Astrocyte (in vitro differentiated cells and primary cell): ENCODE measurements at regions not wholly inside any gene's neighbourhood (a gene's known extent, or its start where the extent isn't known, plus 50 kb on each side); places are given as distances from the start of the nearest gene placed in this dataset.
A peak's percentile ranks its signal among the peaks of the same experiment; 100 is the strongest.

ENCODE experiments used
- DNase-seq: peaks from one replicate; pipeline ENCODE4 v3.0.0-alpha.2; 2010; ENCODE audit warnings: low read depth
- FAIRE-seq: peaks from 2 replicates; lab custom pipeline; 2011; peaks lifted over from hg19 to GRCh38; lab: Jason Lieb, UNC
- H2AFZ ChIP-seq: 2 replicates; pipeline ENCODE4 v1.6.0; 2012; ENCODE audit warnings: low read depth, low read length, inconsistent platforms
- H3K27ac ChIP-seq: 2 replicates; pipeline ENCODE4 v1.5.1; 2011; ENCODE audit warnings: low read depth, low read length, inconsistent platforms
- H3K27me3 ChIP-seq: 2 replicates; pipeline ENCODE4 v1.6.0; 2011; ENCODE audit warnings: low read length, inconsistent platforms; ENCODE audit not compliant: insufficient read depth
- H3K36me3 ChIP-seq: 2 replicates; pipeline ENCODE4 v1.5.1; 2011; ENCODE audit warnings: low read length, inconsistent platforms; ENCODE audit not compliant: insufficient read depth
- H3K4me1 ChIP-seq: 2 replicates; pipeline ENCODE4 v1.5.1; 2011; ENCODE audit warnings: low read length, inconsistent platforms; ENCODE audit not compliant: insufficient read depth
- H3K4me2 ChIP-seq: 2 replicates; pipeline ENCODE4 v1.6.0; 2012; ENCODE audit warnings: low read length, inconsistent platforms
- H3K4me3 ChIP-seq: 2 replicates; pipeline ENCODE4 v1.5.1; 2011; ENCODE audit warnings: low read depth, mild to moderate bottlenecking, low read length, inconsistent platforms; ENCODE audit not compliant: insufficient read depth
- H3K79me2 ChIP-seq: 2 replicates; pipeline ENCODE4 v1.6.0; 2012; ENCODE audit warnings: mild to moderate bottlenecking, low read length, inconsistent platforms; ENCODE audit not compliant: insufficient read depth
- H3K9ac ChIP-seq: 2 replicates; pipeline ENCODE4 v1.6.0; 2012; ENCODE audit warnings: mild to moderate bottlenecking, low read length, inconsistent platforms
- H3K9me3 ChIP-seq: 2 replicates; pipeline ENCODE4 v1.5.1; 2012; ENCODE audit warnings: low read depth, mild to moderate bottlenecking, low read length, inconsistent platforms; ENCODE audit not compliant: insufficient read depth
- H4K20me1 ChIP-seq: 2 replicates; pipeline ENCODE4 v1.6.0; 2012; ENCODE audit warnings: low read length, inconsistent platforms; ENCODE audit not compliant: insufficient read depth
- H3K27ac Mint-ChIP-seq: one replicate; pipeline ENCODE4 v1.8.0; 2021; ENCODE audit warnings: mild to moderate bottlenecking, mixed read lengths; ENCODE audit not compliant: unreplicated experiment
- H3K27me3 Mint-ChIP-seq: one replicate; pipeline ENCODE4 v1.8.0; 2021; ENCODE audit warnings: low read depth, mixed read lengths; ENCODE audit not compliant: unreplicated experiment
- H3K36me3 Mint-ChIP-seq: one replicate; pipeline ENCODE4 v1.8.0; 2021; ENCODE audit warnings: low read depth, mixed read lengths; ENCODE audit not compliant: unreplicated experiment
- H3K4me1 Mint-ChIP-seq: one replicate; pipeline ENCODE4 v1.8.0; 2021; ENCODE audit warnings: low read depth, mixed read lengths; ENCODE audit not compliant: unreplicated experiment
- H3K4me3 Mint-ChIP-seq: one replicate; pipeline ENCODE4 v1.8.0; 2021; ENCODE audit warnings: mild to moderate bottlenecking, moderate library complexity, mixed read lengths; ENCODE audit not compliant: unreplicated experiment
- H3K9me3 Mint-ChIP-seq: one replicate; pipeline ENCODE4 v1.8.0; 2021; ENCODE audit warnings: mild to moderate bottlenecking, mixed read lengths; ENCODE audit not compliant: unreplicated experiment
- EZH2 ChIP-seq: IDR thresholded peaks from 2 replicates; pipeline ENCODE4 v1.6.1; 2012; ENCODE audit warnings: mild to moderate bottlenecking, low read length, inconsistent platforms; ENCODE audit not compliant: insufficient read depth
- TF ChIP-seq, protein P1 (sequence below): IDR thresholded peaks from 2 replicates; pipeline ENCODE4 v1.5.1; 2011; ENCODE audit warnings: low read depth, mild to moderate bottlenecking, inconsistent platforms, low read length, moderate library complexity; ENCODE audit not compliant: insufficient read depth

DNA sequence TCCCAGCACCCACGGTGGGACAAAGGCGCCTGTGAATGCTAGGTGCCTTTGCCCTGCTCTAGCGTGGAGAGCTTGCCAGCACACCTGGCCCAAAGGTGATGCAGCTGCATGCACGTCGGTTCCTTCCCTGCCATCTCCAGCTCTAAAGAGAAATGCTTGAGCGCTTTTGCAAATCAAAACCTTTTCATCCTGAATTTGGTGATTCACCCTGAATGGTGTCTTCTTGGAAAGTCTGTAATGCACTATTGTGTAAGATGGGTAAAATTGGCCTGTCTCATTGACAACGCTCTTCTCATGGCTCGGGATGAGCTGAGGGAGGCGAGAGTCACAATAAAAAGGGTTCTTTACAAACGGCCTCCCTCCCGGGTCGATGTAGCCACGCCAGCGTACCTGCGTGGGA, 103.1 kb upstream of the ID4 start:
- Histone ChIP-seq H3K27me3 (no peaks in the 10 kb centered on the region), H3K9me3 (no peaks in the 10 kb centered on the region), H3K9ac (no peak overlapping the region), H3K4me1 (no peaks in the 10 kb centered on the region), H3K4me2 (no peak overlapping the region), H3K36me3 (no peaks in the 10 kb centered on the region), H3K4me3 (no peak overlapping the region), H3K79me2 (no peaks in the 10 kb centered on the region), H3K27ac (no peak overlapping the region), H2AFZ (peak overlapping the region; percentile 19), H4K20me1 (no peaks in the 10 kb centered on the region)
- H3K27ac Mint-ChIP-seq: no peak overlapping the region
- FAIRE-seq (no peak), DNase-seq (no peak)
- H3K36me3 Mint-ChIP-seq: no peaks in the 10 kb centered on the region
- peaks cover 8% of the 10 kb centered on the region for H3K27me3 Mint-ChIP-seq
- H3K4me3 Mint-ChIP-seq: no peak overlapping the region
- TF ChIP-seq, protein P1, sequence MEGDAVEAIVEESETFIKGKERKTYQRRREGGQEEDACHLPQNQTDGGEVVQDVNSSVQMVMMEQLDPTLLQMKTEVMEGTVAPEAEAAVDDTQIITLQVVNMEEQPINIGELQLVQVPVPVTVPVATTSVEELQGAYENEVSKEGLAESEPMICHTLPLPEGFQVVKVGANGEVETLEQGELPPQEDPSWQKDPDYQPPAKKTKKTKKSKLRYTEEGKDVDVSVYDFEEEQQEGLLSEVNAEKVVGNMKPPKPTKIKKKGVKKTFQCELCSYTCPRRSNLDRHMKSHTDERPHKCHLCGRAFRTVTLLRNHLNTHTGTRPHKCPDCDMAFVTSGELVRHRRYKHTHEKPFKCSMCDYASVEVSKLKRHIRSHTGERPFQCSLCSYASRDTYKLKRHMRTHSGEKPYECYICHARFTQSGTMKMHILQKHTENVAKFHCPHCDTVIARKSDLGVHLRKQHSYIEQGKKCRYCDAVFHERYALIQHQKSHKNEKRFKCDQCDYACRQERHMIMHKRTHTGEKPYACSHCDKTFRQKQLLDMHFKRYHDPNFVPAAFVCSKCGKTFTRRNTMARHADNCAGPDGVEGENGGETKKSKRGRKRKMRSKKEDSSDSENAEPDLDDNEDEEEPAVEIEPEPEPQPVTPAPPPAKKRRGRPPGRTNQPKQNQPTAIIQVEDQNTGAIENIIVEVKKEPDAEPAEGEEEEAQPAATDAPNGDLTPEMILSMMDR: no peak
- no peak for TF ChIP-seq EZH2
- peaks cover 6% of the 10 kb centered on the region for H3K9me3 Mint-ChIP-seq
- peaks cover 7% of the 10 kb centered on the region for H3K4me1 Mint-ChIP-seq

DNA sequence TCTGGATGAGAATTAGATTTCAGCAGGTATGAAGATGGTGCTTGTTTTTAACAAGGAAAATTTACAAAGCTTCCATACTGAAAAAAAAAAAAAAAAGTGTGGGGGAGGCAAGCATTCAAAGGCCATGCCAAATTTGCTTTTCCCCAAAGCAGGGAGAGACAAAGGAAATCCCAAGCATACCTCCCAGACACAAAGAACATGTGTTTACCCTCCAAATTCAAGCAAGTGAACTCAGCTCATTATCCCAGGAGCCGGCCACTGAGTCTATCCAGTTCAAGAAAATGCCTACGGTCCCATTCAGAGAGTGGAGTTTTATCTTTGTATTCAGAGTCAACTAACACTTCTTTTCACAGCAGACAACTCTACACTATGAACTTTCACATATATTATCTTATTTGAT, 102.7 kb upstream of the ID4 start:
- H3K36me3 Mint-ChIP-seq: no peaks in the 10 kb centered on the region
- peak overlapping the region; percentile 38 for H2AFZ ChIP-seq
- H3K9me3 Mint-ChIP-seq: peaks cover 5% of the 10 kb centered on the region
- H3K27me3 ChIP-seq: no peaks in the 10 kb centered on the region
- no peaks in the 10 kb centered on the region for H4K20me1 ChIP-seq
- no peak overlapping the region for H3K4me2 ChIP-seq
- H3K9ac ChIP-seq: no peak overlapping the region
- H3K4me1 ChIP-seq: no peaks in the 10 kb centered on the region
- H3K79me2 ChIP-seq: no peaks in the 10 kb centered on the region
- H3K27me3 Mint-ChIP-seq: peaks cover 8% of the 10 kb centered on the region
- H3K36me3 ChIP-seq: no peaks in the 10 kb centered on the region
- peaks cover 7% of the 10 kb centered on the region for H3K4me1 Mint-ChIP-seq
- no peak overlapping the region for H3K27ac Mint-ChIP-seq
- no peak for FAIRE-seq
- TF ChIP-seq, protein P1: no peak
- no peak for TF ChIP-seq EZH2
- H3K9me3 ChIP-seq: no peaks in the 10 kb centered on the region
- no peak overlapping the region for H3K4me3 ChIP-seq
- H3K4me3 Mint-ChIP-seq: no peak overlapping the region
- H3K27ac ChIP-seq: no peak overlapping the region
- DNase-seq: peak; percentile 35

DNA sequence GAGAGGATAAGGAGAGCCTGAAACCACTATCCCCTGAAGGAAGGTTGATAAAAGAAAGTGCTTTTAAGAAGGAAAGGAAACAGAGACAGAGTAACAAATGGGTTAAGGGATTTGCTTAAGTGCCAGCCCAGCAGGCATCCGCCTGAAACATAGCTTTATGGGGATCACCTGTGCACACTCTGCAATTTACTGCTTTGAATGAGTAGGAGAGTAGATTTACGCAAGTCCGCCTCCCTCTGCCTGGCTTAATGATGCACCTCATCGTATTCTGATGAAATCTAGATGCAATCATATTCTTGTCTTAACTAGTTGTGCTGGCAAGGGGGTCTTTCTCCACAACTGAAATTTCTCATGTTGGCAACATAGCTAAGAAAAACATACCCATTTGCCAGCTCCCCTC, 101.1 kb upstream of the ID4 start:
- H3K4me3 Mint-ChIP-seq: no peak overlapping the region
- FAIRE-seq (no peak), DNase-seq (no peak)
- H3K27ac ChIP-seq: no peak overlapping the region
- no peak overlapping the region for H3K4me2 ChIP-seq
- H3K36me3 ChIP-seq: no peaks in the 10 kb centered on the region
- H3K4me1 Mint-ChIP-seq: peaks cover 7% of the 10 kb centered on the region
- no peak overlapping the region for H2AFZ ChIP-seq
- no peak overlapping the region for H3K9ac ChIP-seq
- H3K9me3 Mint-ChIP-seq: no peaks in the 10 kb centered on the region
- peaks cover 8% of the 10 kb centered on the region for H3K27me3 Mint-ChIP-seq
- no peak overlapping the region for H3K4me3 ChIP-seq
- no peaks in the 10 kb centered on the region for H3K9me3 ChIP-seq
- TF ChIP-seq, protein P1: no peak
- TF ChIP-seq EZH2: no peak
- no peaks in the 10 kb centered on the region for H3K79me2 ChIP-seq
- H3K4me1 ChIP-seq: no peaks in the 10 kb centered on the region
- H3K36me3 Mint-ChIP-seq: no peaks in the 10 kb centered on the region
- no peaks in the 10 kb centered on the region for H3K27me3 ChIP-seq
- no peak overlapping the region for H3K27ac Mint-ChIP-seq
- H4K20me1 ChIP-seq: no peaks in the 10 kb centered on the region
